OCI-LY7 (cell line): ENCODE measurements at regions not wholly inside any gene's neighbourhood (a gene's known extent, or its start where the extent isn't known, plus 50 kb on each side); places are given as distances from the start of the nearest gene placed in this dataset.

ENCODE experiments used
- CTCF ChIP-seq: fragments of 200-600 bp; sonication (generic); conservative IDR thresholded peaks from 2 replicates; pipeline ENCODE4 v1.5.1; 2014; ENCODE audit warnings: mild to moderate bottlenecking, antibody characterized with exemption, low read length, moderate library complexity, mixed read lengths
- EZH2phosphoT487 ChIP-seq: fragments of 200-600 bp; sonication (generic); IDR thresholded peaks from 2 replicates; pipeline ENCODE4 v1.6.1; 2018; ENCODE audit warnings: low read depth, borderline replicate concordance, mild to moderate bottlenecking, mixed run types, antibody characterized with exemption, low read length, moderate library complexity, mixed read lengths

GRCh38 chr4:173930329-173930967, 353.0 kb downstream of the FBXO8 start:
- TF ChIP-seq CTCF = no peak
- TF ChIP-seq EZH2phosphoT487 = no peak
